Activated CD4-positive, alpha-beta T cell treated with anti-CD3 and anti-CD28 coated beads for 48 hours (primary cell): ENCODE measurements at regions not wholly inside any gene's neighbourhood (a gene's known extent, or its start where the extent isn't known, plus 50 kb on each side); places are given as distances from the start of the nearest gene placed in this dataset.

ENCODE experiments used
- DNase-seq: peaks from one replicate; pipeline ENCODE4 v3.0.0-alpha.2; 2020

DNA sequence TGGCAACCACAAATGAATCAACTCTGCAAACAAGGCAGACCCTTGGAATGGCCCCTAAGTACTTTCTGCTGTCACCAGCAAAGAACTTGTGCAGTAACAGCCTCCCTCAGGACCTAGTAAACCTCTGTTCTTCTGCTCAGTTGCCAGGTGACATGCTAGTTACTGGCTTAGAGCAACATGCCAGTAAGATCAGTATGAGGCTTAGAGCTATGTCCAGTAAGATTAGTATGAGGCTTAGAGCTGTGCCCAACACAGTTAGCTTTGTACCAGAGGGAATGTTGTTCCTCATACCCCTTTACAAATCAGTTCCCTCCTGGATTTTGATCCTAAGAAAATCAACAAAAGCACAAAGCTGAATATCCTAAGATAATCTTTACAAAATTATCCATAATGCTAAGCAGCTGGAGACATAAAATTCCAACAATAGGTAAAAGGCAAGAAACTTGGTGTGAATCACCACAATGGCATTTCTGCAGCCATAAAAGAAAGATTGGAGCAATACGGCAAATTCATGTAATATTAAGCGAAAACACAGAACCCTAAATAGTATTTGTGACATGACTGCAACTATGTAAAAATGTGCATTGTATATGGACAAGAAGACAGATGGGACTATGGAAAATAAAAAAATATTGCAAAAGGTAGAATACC lies 107.3 kb upstream of the LPP start:
- no peak for DNase-seq

DNA sequence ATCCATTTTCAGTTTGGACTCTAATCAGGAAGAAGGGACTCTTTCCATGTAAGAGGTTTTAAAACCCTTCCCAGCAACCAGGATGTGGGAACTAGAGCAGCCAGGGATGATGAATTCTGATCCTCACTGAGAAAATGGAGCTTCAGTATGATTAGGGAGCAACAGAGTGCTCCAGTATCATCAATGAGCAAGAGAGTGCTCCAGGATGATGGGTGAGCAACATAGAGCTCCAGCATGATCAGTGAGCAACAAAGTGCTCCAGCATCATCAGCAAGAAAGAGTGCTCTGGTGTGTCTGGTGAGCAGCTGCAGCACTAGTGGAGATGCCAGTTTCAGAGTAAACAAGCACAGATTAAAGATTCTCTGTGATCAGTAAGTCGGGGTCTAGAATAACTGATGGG lies 106.4 kb upstream of the LPP start:
- no peak for DNase-seq

DNA sequence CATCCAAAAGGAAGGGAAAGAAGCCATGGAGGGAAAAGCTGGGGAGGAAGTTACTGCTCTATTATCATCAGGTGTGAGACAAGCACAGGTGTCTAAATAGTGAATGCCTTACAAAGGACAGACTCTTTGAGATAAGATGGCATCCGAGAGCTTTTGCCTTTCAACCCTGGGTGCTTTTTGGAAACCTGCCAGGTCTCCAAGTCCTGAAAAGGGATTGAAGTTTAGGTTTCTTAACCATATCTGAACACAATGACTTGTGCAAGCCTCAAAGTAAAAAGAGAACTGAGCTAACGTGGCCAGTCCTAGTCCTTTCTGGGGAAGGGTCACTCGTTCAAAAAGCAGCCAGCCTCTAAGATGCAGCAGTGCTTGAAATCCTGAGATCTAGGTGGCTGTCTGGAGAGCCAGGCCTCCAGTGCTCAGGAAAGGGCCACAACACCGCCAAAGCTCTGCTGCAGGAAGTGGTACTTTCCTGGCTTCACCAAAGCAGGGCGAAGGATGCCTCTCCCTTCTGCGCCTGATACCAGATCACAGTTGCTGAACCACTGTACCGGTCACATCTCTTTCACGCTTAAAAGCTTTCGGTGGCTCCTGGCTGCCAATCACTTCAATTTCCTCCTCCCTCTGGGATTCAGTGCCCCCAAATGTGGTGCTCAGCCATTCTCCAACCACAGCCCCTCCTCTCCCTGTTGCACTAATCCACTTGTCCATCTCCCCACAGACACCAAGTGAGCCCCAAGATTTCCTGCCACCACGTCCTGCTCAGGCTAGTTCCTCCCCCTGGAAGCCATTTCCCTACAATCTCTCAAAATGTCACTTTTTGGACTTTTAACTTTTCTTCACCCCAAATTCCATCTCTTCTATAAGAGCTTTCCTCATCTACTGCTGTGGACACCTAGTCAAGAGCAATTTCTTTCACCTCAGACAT lies 104.1 kb upstream of the LPP start:
- DNase-seq: peak; percentile 35

DNA sequence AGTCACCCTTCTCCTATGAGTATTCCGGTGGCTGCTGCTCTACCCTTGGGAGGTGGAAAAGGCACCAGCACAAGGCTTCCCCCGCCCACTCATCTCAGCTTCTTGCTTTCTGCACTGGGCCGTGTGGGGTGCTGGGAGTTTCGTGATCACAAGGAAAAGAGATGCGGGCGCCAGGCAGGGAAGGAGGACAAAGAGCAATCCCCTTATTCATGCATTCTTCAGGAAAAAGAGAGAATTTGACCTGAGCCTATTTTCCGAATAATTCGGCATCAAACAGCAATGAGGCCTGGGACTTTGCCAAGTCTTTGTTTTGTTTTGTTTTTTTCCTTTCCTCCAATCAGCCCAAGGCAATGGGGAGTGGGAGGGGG lies 102.2 kb upstream of the LPP start:
- no peak for DNase-seq

DNA sequence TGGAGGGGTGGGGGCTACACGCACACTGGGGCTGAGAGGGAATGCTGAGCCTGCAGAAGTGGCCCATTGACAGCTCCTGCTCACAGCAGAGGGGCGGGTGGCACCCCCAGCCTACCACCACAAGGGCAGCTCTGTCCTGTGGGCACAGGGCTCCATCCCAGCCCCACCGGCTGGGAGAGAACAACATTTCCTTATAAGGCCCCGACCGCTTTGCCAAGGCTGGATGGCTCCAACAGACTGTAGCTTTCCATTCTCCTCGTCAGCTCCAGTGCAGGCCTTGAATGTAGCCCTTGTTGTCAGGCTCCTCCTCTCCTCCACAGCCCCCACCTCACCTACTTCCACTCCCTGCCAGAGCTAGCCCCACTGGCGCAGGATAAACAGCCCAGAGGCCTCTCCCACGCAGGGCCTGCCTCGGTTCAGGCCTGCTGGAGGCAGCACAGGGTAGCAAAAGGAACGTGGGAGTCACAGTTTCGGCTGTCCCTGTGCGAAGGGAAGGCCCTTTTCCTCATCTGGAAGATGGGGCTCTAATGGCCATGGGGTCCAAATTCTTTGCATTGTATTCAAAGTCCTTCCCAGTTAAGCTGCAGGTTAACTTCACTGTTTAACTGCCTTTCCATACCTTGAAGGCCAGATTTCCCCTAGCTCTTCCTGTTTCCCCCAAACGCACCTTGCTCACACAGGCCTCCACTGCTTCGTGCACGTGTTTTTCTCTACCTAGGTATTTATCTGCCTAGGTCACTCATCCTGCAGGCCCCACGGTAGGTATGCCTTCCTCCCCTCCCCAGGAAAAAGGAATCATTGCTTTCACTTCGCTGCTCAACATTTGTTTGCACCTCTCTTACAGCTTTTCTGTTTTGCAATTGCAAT lies 101.6 kb upstream of the LPP start:
- DNase-seq: no peak

DNA sequence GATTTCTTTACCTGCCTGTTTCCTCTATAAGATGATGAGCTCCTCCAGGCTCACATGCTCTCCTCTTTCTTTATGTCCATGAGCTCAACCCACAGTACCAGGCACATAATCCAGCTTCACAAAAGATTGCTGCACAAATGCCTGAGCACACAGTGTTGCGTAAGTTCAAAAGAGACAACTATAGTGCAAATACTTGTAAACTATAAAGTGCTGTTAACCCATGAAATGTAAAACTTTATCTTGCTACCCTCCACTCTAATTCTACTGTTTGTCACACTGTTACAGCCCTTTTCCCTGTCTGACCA lies 101.0 kb upstream of the LPP start:
- no peak for DNase-seq

DNA sequence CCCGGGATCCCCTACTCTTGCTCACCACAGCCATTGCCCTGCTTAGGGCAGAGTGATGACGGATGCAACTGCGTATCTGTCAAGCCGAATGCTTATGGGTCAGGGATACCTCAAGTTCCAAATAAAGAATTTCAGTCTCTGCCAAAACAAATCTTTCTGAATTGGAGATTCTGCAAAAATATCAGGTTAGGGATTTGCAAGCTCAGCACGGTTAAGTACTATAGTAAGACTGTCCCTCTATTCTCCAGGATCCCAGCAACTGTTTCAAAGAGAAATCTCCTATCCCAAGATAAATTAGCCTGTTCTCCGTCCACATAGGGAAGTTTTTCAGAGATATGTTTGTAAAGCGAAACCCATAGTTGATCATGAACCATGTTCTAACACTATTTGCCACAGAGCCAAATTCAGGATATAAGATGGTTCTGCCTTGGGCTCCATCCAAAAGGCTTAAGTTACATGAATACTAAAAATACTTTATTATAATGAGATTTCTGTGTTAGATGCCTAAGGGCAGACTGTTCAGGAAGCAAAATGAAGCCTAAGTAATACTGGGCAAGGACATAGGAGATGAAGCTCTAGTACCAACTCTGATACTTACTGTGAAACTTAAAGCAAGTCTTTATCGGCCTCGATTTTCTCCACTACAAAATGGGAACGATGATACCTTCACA lies 100.1 kb upstream of the LPP start:
- DNase-seq: no peak

DNA sequence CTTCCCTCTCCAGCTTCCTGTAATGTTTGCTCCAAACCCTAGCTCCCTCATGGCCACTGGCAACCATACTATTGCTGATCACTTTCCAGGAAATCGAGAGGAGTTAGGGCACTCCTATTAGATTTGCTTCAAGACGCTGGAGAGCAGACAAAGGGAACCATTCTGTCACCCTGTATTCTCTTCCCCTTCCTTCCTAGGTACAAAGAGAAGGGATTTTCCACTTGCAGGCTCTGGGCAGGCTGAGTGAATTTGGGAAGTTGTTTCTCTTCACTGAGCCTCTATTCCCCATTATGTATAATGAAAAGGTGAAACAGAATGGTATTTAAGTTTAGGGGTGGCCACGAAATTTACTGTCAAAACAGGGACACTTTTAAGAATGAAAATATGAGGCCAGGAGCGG lies 99.4 kb upstream of the LPP start:
- no peak for DNase-seq

DNA sequence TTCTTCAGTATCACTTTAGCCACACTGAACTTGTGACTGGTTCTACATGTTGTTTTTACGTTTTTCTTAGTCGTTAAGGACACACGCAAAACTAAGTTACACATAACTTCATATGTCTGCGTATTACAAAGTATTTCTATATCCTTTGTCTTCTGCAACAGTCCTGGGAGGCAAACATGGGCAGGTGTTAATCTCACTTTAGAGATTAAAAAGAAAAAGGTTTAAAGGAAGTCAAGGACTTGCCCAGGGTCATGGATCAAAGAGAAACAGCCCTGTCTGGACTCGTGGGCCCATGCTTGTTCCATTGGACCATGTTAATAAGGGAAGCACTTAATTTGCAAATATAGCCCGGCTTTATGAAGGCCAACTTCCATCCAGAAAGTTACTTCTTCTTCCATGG lies 98.6 kb upstream of the LPP start:
- DNase-seq: no peak

DNA sequence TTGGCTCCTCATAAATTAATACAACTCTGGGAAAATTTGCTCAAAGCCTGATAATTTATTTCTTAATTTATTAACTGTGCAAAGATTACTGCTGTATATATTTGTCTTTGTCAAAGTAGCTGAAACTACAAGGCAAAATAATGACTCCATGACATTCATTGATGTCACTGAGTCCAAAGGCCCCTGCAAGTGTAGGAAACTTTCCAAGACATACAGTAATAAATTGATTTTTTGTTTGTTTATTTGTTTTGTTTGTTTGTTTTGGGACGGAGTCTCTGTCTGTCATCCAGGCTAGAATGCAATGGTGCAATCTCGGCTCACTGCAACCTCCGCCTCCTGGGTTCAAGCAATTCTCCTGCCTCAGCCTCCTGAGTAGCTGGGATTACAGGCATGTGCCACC lies 96.8 kb upstream of the LPP start:
- DNase-seq: no peak

DNA sequence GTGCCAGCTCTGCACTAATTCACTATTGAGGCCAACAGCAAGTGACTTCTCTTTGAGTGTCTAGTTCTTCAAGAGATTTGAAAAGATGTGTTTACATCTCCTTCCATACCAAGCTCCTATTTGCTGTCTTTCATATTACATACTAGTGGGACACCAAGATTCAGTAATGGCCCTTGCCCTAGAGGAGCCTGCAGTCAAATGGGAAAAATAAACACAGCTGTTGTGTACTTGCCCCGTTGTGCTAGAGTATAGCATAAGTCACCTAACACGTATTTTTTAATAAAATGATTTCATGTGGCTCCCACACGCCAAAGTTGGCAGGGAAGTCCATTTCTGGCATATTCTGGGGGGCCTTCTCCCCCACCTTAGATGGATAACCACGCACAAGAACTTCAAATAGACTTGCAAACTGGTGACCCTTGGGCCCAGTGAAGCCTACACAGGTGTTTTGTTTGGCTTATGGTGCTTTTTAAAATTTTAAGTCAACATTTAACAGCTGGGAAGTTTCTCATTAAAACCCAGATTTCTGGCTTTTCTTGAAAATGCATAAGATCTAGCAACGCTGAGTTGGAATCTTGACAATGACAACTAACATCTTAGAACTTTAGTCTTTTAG lies 95.3 kb upstream of the LPP start:
- no peak for DNase-seq

DNA sequence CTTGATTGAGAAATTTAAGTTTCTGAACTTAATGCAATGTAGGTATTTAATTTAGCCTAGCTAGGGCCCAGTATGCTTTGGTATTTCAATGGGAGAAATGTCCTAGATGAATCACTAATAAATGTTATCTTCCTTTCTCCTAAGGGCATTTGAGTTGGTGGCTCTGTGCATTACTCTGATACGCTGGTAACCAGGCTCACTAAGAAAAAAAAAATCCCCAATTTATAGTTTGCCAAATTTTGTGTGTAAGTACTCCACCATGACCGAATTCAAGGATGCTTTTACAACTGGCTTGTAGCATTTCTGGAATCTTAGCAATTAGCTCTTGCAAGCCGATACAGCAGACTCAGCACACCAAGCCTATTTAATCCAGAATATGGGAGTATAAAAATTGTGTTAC lies 94.6 kb upstream of the LPP start:
- no peak for DNase-seq

DNA sequence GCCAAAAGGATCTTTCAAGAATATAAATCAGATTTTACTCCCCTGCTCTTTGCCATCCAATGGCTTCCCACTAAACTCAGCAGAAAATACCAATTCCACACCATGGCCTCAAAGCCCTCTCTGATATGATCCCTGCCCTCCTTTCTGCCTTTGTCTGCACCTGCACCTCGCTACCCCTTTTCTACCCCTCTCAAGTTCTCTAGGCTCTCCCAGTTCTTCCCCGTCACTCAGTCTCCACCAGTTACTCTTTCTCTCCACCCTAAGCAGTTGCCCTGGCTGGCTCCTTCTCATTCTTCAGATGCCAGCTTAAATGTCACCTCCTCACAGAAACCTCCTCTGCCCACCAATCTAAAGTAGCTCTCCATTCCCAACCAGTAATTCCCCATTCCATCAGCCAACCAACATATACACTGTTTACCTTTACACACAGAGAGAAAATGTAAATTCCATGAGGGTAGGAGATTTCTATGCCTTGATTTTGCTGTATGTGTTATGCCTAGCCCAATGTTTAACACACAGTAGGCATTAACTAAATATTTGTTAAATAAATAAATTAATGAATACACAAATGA lies 93.6 kb upstream of the LPP start:
- no peak for DNase-seq

DNA sequence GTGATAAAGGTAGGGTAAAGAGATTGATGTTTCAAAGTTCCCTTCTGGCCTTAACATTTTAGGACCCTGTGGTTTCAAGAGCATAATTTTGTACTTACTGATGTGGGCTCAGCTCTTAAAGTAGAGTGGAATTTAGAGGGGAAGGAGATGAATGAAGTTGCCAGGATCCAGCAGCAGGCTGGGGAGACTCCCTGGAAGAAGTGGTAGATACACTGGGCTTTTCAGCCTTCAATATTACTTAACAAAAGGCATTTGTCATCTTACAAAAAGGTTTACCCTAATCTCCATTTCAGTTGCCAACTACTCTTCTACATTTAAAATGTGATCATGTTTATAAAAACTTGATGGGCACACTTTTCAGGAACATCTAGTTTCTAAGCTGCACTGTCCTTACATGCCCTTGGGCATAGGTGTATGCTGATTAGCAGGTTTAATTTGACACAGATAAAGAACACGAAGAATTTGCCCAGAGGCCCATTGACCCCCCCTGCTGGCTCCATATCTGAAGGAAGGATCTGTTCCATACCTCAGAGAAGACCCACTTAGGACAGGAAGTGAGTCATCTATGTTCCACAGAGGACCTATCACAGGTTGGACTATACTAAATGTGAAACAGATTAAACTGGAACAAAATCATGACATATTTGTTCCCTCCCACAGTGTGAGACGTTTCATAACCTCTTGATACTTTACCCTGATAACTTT lies 93.0 kb upstream of the LPP start:
- peak; percentile 74 for DNase-seq

DNA sequence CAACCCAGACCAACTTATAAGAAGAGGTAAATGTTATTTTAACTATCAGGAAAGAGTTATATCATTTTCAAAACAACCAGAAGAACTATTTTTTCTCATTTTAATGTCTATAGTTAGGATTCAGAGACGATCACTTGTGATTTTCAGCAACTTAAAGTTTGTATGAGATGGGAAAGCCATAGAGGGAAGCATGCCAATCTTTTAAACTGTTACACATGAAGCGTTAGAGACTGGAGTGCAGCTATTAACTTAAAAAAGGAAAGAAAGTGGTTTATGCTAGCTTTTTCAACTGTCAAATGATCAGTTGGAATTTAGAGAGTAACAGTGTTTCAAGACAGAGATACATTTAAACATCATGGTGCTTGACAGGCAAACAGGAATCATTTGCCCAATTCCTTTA lies 91.7 kb upstream of the LPP start:
- no peak for DNase-seq

DNA sequence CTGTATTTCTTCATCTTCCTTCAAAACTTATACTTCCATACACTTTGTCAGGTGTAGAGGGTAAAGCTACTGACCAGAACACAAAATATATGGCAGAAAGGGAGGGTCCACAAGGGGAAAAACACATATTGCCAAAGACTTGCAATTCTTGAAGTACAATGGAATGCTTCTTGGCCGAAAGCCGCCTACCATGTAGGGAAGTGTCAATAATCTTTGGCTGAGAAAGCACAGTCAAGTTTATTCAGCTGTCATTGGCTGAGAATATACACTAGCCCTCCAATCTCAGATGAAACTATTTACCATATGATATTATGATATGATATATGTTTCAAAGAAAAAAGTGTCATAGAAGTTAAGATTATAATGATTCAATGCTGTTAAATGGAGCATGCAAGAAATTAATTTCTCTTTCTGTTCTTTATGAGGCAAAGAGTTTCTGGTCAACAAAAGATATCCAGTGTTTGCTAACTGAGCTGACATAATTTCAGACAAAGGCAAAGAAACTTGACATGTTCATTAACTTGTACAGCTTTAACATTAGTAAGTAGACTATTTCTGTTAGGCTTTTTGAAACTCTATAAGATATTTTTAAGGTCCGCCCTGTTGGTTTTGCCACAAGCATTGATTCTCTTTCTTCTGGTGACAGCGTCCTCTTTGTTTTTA lies 89.0 kb upstream of the LPP start:
- DNase-seq: no peak

DNA sequence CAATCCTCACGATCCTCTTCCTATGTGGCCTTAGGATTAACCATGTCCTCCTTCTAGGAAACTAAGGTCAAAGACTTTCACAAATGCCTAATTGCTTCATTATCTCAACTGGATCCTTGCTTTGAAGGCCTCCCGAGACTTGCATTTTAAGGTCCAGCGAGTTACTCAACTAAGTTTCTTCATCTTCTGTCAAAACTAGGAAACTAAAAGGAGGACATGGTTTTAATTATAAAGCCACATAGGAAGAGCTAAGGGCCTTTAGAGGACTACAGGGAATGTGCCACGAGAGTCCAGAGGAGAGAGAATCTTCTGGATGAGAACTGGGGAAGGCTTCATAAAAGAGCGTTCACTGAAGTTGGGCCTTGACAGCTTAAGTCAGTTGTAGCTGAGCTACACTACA lies 87.8 kb upstream of the LPP start:
- DNase-seq: no peak

DNA sequence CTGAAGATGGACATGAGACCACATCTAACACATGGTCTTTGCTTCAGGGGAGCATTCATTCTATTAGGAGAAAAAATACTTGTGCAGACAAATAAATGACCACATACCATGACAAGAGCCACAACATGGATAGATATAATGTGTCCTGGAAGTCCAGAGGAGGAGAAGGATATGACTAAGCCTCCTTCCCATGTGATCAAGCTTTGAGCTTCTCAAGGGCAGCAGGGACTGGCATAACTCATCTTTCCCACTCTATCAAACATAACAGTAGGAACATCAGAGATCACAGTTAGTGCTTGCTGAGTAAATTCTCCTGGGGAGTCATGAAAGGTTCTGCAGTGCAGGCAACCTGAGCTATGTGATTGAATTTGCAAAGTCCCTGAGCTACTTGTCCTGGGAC lies 86.0 kb upstream of the LPP start:
- DNase-seq: no peak

DNA sequence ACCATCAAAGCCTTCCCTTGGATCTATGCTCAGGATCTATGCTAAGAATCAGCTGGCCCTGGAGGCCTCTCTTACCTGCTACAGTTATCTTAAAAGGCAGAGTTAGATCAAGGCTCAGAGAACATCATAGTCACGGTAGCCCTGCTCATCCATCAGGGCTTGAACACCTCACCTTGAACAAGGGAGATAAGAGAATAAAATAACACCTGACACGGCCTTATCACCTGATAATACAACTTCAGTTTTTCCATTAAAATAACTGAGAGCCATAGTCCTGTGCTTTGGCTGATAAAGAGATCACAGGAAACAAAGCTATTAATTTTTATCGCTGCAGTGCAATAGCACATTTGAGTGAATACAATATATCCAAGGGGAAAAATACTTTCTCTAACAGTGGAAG lies 85.6 kb upstream of the LPP start:
- DNase-seq: no peak

DNA sequence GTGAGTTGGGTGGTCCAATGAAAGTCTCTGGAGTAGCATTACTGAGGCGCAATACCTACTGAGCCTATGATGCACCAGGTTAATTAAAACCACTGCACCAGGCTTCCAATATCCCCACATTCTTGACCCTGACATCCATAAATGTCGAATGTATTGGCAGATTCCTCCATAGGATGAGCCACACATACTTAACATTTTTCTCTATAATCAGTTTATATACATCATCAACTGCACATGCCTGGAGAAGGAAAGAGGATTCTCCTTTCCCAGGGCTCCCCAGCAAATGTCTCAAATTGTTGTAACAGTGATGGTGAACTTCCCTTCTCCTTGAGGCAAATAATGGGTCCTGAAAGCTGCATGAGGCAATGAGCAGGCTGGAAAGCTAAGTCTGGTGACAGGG lies 82.3 kb upstream of the LPP start:
- no peak for DNase-seq

DNA sequence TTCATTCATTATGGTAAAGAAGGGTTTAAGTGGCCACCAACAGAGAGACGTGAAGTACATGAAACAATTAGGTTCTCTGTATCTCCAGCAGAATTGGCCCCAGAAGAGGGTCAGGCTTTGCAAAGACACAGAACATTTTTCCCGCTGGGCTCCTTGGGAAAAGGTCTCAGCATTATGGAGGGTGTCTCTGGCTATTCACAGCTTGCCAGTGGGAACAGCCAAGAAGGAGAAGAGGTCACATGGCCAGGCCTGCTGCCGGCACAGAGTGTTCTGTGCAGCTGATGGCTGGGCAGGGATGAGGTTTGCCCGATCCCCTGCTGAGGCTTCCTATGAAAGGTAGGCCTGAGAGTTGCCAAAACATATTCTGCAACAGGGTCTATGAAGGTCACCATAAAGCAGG lies 77.8 kb upstream of the LPP start:
- DNase-seq: no peak
